AG10803 (cell line): ENCODE measurements at regions not wholly inside any gene's neighbourhood (a gene's known extent, or its start where the extent isn't known, plus 50 kb on each side); places are given as distances from the start of the nearest gene placed in this dataset.

Experiments used
- DNase-seq: peaks from one replicate; pipeline ENCODE4 v3.0.0; 2010; ENCODE audit warnings: low read depth
- H3K4me3 ChIP-seq: 2 replicates; pipeline ENCODE4 v1.5.1; 2011; ENCODE audit warnings: mild to moderate bottlenecking, low read length, control low read depth
- TF ChIP-seq, protein P1 (sequence below): conservative IDR thresholded peaks from 2 replicates; pipeline ENCODE4 v1.5.1; 2011; ENCODE audit warnings: mild to moderate bottlenecking, low read length, control low read depth, inconsistent platforms

DNA sequence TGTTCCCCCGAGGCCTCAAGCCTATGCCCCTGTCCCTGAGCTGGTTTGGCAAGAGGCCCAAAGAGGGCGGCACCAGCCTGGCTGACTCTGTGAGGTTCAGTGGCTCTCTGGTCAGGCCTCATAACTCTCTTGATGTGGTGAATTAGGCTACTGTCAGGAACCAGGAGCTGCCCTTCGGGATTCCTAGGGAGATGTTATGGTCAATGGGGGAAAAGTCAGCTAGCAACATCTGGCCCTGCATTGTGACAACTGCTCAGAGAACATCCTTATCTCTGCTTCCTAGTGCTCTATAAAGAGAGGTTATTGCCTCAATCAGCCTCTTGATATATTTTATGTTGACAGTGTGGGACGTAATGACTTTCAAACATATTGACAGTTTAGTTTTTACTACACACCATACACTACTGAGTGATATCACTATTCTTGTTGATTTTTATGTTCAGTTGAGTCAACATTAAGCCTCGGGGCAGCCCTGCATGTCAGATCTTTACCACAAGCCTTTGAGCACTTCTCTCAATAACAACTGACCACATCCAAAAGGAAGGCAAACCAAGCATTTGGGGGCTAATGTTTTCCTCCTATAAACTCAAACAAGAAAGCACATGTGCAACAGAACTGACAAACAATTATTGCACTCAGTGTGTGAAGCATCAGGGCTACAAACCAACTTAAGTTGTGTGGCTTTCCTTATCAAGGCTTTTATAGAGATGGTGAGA lies 448.3 kb upstream of the SLC14A2 start:
- TF ChIP-seq, protein P1, sequence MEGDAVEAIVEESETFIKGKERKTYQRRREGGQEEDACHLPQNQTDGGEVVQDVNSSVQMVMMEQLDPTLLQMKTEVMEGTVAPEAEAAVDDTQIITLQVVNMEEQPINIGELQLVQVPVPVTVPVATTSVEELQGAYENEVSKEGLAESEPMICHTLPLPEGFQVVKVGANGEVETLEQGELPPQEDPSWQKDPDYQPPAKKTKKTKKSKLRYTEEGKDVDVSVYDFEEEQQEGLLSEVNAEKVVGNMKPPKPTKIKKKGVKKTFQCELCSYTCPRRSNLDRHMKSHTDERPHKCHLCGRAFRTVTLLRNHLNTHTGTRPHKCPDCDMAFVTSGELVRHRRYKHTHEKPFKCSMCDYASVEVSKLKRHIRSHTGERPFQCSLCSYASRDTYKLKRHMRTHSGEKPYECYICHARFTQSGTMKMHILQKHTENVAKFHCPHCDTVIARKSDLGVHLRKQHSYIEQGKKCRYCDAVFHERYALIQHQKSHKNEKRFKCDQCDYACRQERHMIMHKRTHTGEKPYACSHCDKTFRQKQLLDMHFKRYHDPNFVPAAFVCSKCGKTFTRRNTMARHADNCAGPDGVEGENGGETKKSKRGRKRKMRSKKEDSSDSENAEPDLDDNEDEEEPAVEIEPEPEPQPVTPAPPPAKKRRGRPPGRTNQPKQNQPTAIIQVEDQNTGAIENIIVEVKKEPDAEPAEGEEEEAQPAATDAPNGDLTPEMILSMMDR = no peak
- H3K4me3 ChIP-seq = no peak overlapping the region
- DNase-seq = peak; percentile 70

DNA sequence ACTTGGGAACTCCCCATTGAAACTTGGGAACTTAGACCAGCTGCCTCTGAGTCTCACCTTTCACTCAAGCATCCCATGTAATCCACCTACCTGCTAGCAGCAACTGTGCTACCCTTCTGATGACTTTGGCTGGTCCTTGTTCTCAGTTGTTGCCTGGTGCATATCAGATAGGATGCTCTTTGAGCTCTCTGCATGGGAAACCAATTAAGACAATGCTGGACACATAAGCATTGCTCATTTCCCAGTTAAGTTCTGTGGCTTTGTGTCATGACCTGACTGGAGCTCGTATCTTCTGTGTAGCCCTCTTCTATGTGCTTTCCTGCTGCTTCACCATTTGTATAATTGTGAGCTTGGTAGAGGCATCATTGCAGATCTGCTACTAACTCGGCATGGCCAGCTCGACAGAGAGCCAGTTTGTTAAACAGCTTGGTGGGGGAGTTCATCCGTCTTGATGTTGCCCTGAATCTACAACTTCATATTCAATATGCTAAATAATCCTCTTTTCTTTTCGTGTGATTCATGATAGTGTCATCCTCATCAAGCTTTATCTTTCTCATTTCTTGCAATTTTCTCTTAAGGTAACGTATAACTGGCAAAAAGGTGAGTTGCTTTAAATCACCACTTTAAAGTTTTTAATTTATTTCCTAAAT lies 447.5 kb upstream of the SLC14A2 start:
- TF ChIP-seq, protein P1 = no peak
- DNase-seq = peak; percentile 73
- no peak overlapping the region for H3K4me3 ChIP-seq

DNA sequence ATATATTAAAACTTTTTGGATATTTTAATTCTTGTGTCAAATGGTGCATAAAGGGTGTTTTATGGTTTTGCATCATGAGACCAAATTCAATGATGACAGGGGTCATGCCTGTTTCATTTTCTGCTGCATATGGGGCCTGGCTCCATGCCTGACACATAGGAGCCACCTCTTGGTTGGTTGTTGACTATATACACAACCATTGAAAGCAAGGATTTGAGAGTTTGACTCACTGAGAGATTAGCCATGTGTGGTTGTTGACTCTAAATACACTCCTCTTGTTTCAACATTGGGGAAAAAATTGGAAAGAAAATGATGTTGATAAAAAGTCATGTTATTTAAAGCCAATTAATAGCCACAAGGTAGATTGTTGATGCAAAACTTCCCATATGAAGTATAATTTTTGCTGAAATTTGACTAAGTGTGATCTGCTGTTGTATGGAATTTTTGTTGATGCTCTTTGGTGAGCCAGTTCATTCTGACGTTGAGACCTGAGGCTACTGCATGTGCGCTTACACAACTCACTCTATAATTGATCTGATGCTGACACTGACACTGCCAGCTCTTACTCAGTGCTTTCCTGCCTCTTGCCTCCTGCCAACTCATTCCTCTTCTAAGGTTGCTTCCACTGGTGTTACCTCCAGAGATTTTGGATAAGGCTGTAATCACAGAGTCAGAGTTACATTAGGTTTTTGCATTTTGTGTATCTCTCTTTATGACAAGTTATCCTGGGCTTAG lies 446.2 kb upstream of the SLC14A2 start:
- DNase-seq = peak; percentile 92
- TF ChIP-seq, protein P1 = no peak
- H3K4me3 ChIP-seq = no peak overlapping the region

DNA sequence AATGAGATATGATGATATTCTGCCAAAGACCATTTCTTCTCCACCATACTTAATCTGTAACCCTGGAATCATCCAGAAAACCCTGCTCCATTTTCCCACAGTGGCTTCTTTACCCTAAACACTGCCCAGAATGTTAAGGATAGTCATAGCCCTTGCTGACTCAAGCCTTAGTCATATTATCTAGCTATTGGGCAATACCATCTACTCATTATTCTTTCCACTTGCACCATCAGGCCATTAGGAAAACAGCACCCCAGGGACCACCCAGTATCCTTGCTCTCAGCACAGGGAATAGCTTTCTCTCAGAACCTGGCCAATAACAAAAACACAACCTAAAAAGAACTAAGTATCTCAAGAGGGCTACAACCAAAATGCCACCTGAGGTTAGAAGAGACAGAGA lies 445.7 kb upstream of the SLC14A2 start:
- DNase-seq = peak; percentile 95
- TF ChIP-seq, protein P1 = peak; percentile 26; the same call in 1 of the 2 replicates
- H3K4me3 ChIP-seq = no peak overlapping the region

DNA sequence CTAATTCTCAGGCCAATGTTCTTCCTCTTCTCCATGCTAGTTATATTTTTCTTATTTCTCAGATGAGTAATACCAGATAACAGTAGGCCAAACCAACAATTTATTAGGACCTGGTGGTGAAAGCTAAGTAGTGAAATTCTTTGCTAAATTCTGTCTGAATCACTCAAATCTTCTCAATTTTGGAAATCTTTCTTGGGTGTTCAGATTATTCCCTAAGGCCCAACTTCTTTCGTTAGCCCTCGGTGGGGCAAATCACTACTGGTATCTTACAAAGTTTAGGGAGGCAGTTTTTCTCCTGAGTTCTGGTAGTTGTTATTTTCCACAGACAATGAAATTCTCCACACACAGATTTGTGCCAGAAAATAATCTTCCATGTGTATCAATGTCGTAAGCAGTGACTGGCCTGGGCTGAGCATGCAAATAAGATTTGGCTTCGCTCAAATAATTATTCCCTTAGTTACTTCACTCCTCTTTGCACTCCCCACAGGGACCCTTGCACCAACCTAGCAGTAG lies 443.5 kb upstream of the SLC14A2 start:
- peak; percentile 88 for DNase-seq
- H3K4me3 ChIP-seq = no peak overlapping the region
- TF ChIP-seq, protein P1 = peak; percentile 6; the same call in 1 of the 2 replicates

DNA sequence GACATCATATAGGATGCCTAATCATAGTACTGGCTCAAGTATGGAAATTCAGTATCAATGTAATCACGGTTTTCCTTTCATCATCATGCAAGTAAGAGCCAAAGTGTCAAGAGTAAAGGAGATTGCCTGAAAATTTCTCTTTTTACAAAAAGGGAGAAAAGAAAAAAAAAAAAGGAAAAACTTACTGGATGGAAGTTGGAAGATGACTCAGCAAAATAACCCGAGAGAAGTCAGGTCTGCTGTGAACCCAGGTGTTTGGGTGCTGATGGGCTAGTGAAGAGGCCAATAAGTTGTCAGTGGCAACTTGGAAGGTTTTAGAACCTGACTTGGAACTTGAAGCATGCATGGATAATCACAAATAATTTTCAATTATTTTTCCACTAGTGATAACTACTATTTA lies 441.9 kb upstream of the SLC14A2 start:
- no peak overlapping the region for H3K4me3 ChIP-seq
- no peak for DNase-seq
- TF ChIP-seq, protein P1 = no peak
